Keratinocyte (primary cell): ENCODE measurements at regions not wholly inside any gene's neighbourhood (a gene's known extent, or its start where the extent isn't known, plus 50 kb on each side); places are given as distances from the start of the nearest gene placed in this dataset.

Experiments
- DNase-seq: peaks from one replicate; pipeline ENCODE4 v3.0.0-alpha.2; 2011; ENCODE audit warnings: low read depth, missing footprints, low spot score
- FAIRE-seq: peaks from 2 replicates; lab custom pipeline; 2011; peaks lifted over from hg19 to GRCh38; lab: Jason Lieb, UNC
- H2AFZ ChIP-seq: 2 replicates; pipeline ENCODE4 v1.6.0; 2012; ENCODE audit warnings: low read length, control low read depth, inconsistent platforms; ENCODE audit not compliant: control insufficient read depth
- H3K27ac ChIP-seq: 2 replicates; pipeline ENCODE4 v1.5.1; 2011; ENCODE audit warnings: low read length; ENCODE audit not compliant: control insufficient read depth, insufficient read depth
- H3K27me3 ChIP-seq: 3 replicates; pipeline ENCODE4 v1.6.0; 2011; ENCODE audit warnings: low read length; ENCODE audit not compliant: control insufficient read depth, insufficient read depth; ENCODE audit errors: extremely low read depth
- H3K36me3 ChIP-seq, 2 experiments: 2 replicates in 1 of 2; 3 replicates in 1 of 2; pipeline ENCODE4 v1.5.1; 2011; ENCODE audit warnings: low read length in 2 of 2, mild to moderate bottlenecking in 1 of 2; ENCODE audit not compliant: control insufficient read depth in 2 of 2, insufficient read depth in 2 of 2; ENCODE audit errors: extremely low read depth in 1 of 2
- H3K4me1 ChIP-seq: 3 replicates; pipeline ENCODE4 v1.5.1; 2011; ENCODE audit warnings: low read length; ENCODE audit not compliant: control insufficient read depth, insufficient read depth; ENCODE audit errors: extremely low read depth
- H3K4me2 ChIP-seq: 3 replicates; pipeline ENCODE4 v1.6.0; 2011; ENCODE audit warnings: low read depth, low read length; ENCODE audit not compliant: control insufficient read depth, insufficient read depth; ENCODE audit errors: extremely low read depth
- H3K4me3 ChIP-seq, 3 experiments: fragments of 200-600 bp in 1 of 3; sonication (generic) in 1 of 3; 2 replicates in 2 of 3; 3 replicates in 1 of 3; pipeline ENCODE4 v1.5.1; 2011 to 2016; ENCODE audit warnings: low read length in 3 of 3, mild to moderate bottlenecking in 3 of 3, control low read depth in 2 of 3, inconsistent platforms in 1 of 3, low read depth in 1 of 3, mixed read lengths in 1 of 3, mixed run types in 1 of 3, moderate library complexity in 1 of 3; ENCODE audit not compliant: control insufficient read depth in 2 of 3, insufficient read depth in 2 of 3; ENCODE audit errors: extremely low read depth in 1 of 3
- H3K79me2 ChIP-seq: 2 replicates; pipeline ENCODE4 v1.6.0; 2012; ENCODE audit warnings: low read length; ENCODE audit not compliant: control insufficient read depth, insufficient read depth
- H3K9ac ChIP-seq: 3 replicates; pipeline ENCODE4 v1.6.0; 2011; ENCODE audit warnings: low read length; ENCODE audit not compliant: control insufficient read depth, insufficient read depth; ENCODE audit errors: extremely low read depth
- H3K9me1 ChIP-seq: 3 replicates; pipeline ENCODE4 v1.6.0; 2011; ENCODE audit warnings: low read length; ENCODE audit not compliant: control insufficient read depth, insufficient read depth; ENCODE audit errors: extremely low read depth
- H3K9me3 ChIP-seq: 2 replicates; pipeline ENCODE4 v1.5.1; 2012; ENCODE audit warnings: low read depth, low read length; ENCODE audit not compliant: control insufficient read depth
- H4K20me1 ChIP-seq: 3 replicates; pipeline ENCODE4 v1.6.0; 2011; ENCODE audit warnings: low read length; ENCODE audit not compliant: control insufficient read depth, insufficient read depth; ENCODE audit errors: extremely low read depth
- EZH2 ChIP-seq: IDR thresholded peaks from one replicate; pipeline ENCODE4 v1.6.1; 2012; ENCODE audit warnings: inconsistent platforms, mild to moderate bottlenecking, low read length, moderate library complexity
- dilution Hi-C: fragments of 300-500 bp; cut with MboI; formaldehyde crosslinking; loops from one replicate; pipeline ENCODE4 v1.7.0; 2020; ENCODE audit warnings: low sequenced_read_pairs; ENCODE audit not compliant: extremely low pct_ligation_motif_present
- TF ChIP-seq, protein P1 (sequence below), 3 experiments: IDR thresholded peaks in 1 of 3; conservative IDR thresholded peaks in 1 of 3; optimal IDR thresholded peaks in 1 of 3; 2 replicates in 2 of 3; 3 replicates in 1 of 3; pipeline versions ENCODE3 to v1.5.1; 2011; ENCODE audit warnings: low read length in 3 of 3, mild to moderate bottlenecking in 3 of 3, moderate library complexity in 2 of 3, control low read depth in 1 of 3, inconsistent platforms in 1 of 3; ENCODE audit not compliant: insufficient read depth in 2 of 3; ENCODE audit errors: extremely low read depth in 1 of 3

GRCh38 chr2:180597179-180597578, 383.2 kb upstream of the UBE2E3 start:
- H3K27ac ChIP-seq: no peak overlapping the region
- no peaks in the 10 kb centered on the region for H3K9me3 ChIP-seq
- FAIRE-seq (no peak), DNase-seq (no peak)
- no peak overlapping the region for H3K9ac ChIP-seq
- no peak overlapping the region for H2AFZ ChIP-seq
- H3K4me1 ChIP-seq: no peaks in the 10 kb centered on the region
- no peak overlapping the region for H3K4me3 ChIP-seq
- H3K9me1 ChIP-seq: no peaks in the 10 kb centered on the region
- dilution Hi-C loops: no loop called here
- no peaks in the 10 kb centered on the region for H3K27me3 ChIP-seq
- no peaks in the 10 kb centered on the region for H3K79me2 ChIP-seq
- TF ChIP-seq EZH2: no peak
- TF ChIP-seq, protein P1, sequence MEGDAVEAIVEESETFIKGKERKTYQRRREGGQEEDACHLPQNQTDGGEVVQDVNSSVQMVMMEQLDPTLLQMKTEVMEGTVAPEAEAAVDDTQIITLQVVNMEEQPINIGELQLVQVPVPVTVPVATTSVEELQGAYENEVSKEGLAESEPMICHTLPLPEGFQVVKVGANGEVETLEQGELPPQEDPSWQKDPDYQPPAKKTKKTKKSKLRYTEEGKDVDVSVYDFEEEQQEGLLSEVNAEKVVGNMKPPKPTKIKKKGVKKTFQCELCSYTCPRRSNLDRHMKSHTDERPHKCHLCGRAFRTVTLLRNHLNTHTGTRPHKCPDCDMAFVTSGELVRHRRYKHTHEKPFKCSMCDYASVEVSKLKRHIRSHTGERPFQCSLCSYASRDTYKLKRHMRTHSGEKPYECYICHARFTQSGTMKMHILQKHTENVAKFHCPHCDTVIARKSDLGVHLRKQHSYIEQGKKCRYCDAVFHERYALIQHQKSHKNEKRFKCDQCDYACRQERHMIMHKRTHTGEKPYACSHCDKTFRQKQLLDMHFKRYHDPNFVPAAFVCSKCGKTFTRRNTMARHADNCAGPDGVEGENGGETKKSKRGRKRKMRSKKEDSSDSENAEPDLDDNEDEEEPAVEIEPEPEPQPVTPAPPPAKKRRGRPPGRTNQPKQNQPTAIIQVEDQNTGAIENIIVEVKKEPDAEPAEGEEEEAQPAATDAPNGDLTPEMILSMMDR (optimal IDR thresholded peaks at IDR 0.05 in 1 of 3, IDR thresholded peaks at IDR 0.05 in 1 of 3, conservative IDR thresholded peaks at IDR 0.05 in 1 of 3; ENCODE audit: extremely low read depth in 1 of 3, insufficient read depth in 2 of 3, low read length in 3 of 3): no peak
- no peak overlapping the region for H3K4me2 ChIP-seq
- no peaks in the 10 kb centered on the region for H4K20me1 ChIP-seq
- H3K36me3 ChIP-seq: no peaks in the 10 kb centered on the region

GRCh38 chr2:180596453-180596852, 384.0 kb upstream of the UBE2E3 start:
- Histone ChIP-seq H3K9ac (no peak overlapping the region), H3K9me1 (no peaks in the 10 kb centered on the region), H3K27ac (no peak overlapping the region), H3K4me3 (no peak overlapping the region), H3K4me2 (no peak overlapping the region), H3K27me3 (no peaks in the 10 kb centered on the region), H3K36me3 (no peaks in the 10 kb centered on the region), H4K20me1 (no peaks in the 10 kb centered on the region), H3K9me3 (no peaks in the 10 kb centered on the region), H3K79me2 (no peaks in the 10 kb centered on the region), H3K4me1 (no peaks in the 10 kb centered on the region), H2AFZ (no peak overlapping the region)
- FAIRE-seq (no peak), DNase-seq (no peak)
- no peak for TF ChIP-seq EZH2
- TF ChIP-seq, protein P1 (optimal IDR thresholded peaks at IDR 0.05 in 1 of 3, IDR thresholded peaks at IDR 0.05 in 1 of 3, conservative IDR thresholded peaks at IDR 0.05 in 1 of 3; ENCODE audit: extremely low read depth in 1 of 3, insufficient read depth in 2 of 3, low read length in 3 of 3): no peak
- dilution Hi-C loops: no loop called here
